ENCODE measurements at regions not wholly inside any gene's neighbourhood (a gene's known extent, or its start where the extent isn't known, plus 50 kb on each side); places are given as distances from the start of the nearest gene placed in this dataset.
"Not testable (repeated sequence)": the region's sequence is repeated elsewhere in the genome, so short reads cannot be mapped to it uniquely, and the experiment has no call there.

- TF ChIP-seq CTCF, POLR2A, POLR2AphosphoS5, EP300 (IDR thresholded peaks at IDR 0.05): not testable (repeated sequence)
Measured at GRCh38 chr13:84086098-84086846, 204.0 kb upstream of the SLITRK1 start.

All from stomach (tissue), 4 donors.